SK-N-SH (cell line): ENCODE measurements at regions not wholly inside any gene's neighbourhood (a gene's known extent, or its start where the extent isn't known, plus 50 kb on each side); places are given as distances from the start of the nearest gene placed in this dataset.

Experiments
- CTCF ChIA-PET: fragments of 300-600, 350-600 bp; formaldehyde crosslinking; extraction: SDS; loops from one replicate; lab custom pipeline; 2021; lab: Yijun Ruan, JAX
- POLR2A ChIA-PET: fragments of 350-600 bp; sonication (Branson Sonifier 250); formaldehyde crosslinking; extraction: SDS; loops from one replicate; lab custom pipeline; 2020; ENCODE audit warnings: antibody characterized with exemption, inconsistent platforms; lab: Yijun Ruan, JAX
- DNase-seq: peaks from one replicate; pipeline ENCODE4 v3.0.0; 2012
- H2AFZ ChIP-seq: fragments of 200-600 bp; sonication (generic); 2 replicates; pipeline ENCODE4 v1.8.1; 2016; ENCODE audit warnings: antibody characterized with exemption, mild to moderate bottlenecking, low read depth
- H3F3A ChIP-seq: fragments of 200-600 bp; sonication (generic); replicated peaks from 2 replicates; pipeline ENCODE3; 2016; ENCODE audit warnings: antibody characterized with exemption, mild to moderate bottlenecking; ENCODE audit not compliant: insufficient read depth
- H3K27ac ChIP-seq, 2 experiments: fragments of 200-500 bp in 1 of 2; fragments of 200-600 bp in 1 of 2; sonication (Bioruptor generic) in 1 of 2; sonication (generic), shearing (Covaris generic) in 1 of 2; 2 replicates each; pipeline versions ENCODE4 v1.5.1 to v1.6.1; 2014 to 2016; ENCODE audit warnings: low read depth in 2 of 2, inconsistent platforms in 1 of 2, low read length in 1 of 2, mild to moderate bottlenecking in 1 of 2, mixed read lengths in 1 of 2
- H3K27me3 ChIP-seq: fragments of 200-600 bp; sonication (generic), shearing (Covaris generic); 2 replicates; pipeline ENCODE4 v1.6.1; 2016; ENCODE audit warnings: mixed run types; ENCODE audit not compliant: insufficient read depth
- H3K36me3 ChIP-seq, 2 experiments: fragments of 200-500 bp in 1 of 2; fragments of 200-600 bp in 1 of 2; sonication (Bioruptor generic) in 1 of 2; sonication (generic) in 1 of 2; replicated peaks in 1 of 2; 2 replicates each; pipeline versions ENCODE3 to v1.5.1; 2014 to 2016; ENCODE audit warnings: low read length in 1 of 2, mild to moderate bottlenecking in 1 of 2; ENCODE audit not compliant: insufficient read depth in 2 of 2, control insufficient read depth in 1 of 2
- H3K4me1 ChIP-seq, 2 experiments: fragments of 200-500 bp in 1 of 2; fragments of 200-600 bp in 1 of 2; sonication (Bioruptor generic) in 1 of 2; sonication (generic), shearing (Covaris generic) in 1 of 2; 2 replicates each; pipeline versions ENCODE4 v1.5.1 to v1.6.1; 2014 to 2016; ENCODE audit warnings: low read depth in 1 of 2, low read length in 1 of 2, mixed run types in 1 of 2; ENCODE audit not compliant: insufficient read depth in 2 of 2, control insufficient read depth in 1 of 2
- H3K4me2 ChIP-seq: fragments of 200-600 bp; sonication (generic), shearing (Covaris generic); 2 replicates; pipeline ENCODE4 v1.6.1; 2017; ENCODE audit warnings: mixed run types
- H3K4me3 ChIP-seq, 2 experiments: fragments of 200-500 bp in 1 of 2; fragments of 200-600 bp in 1 of 2; sonication (Bioruptor generic) in 1 of 2; sonication (generic), shearing (Covaris generic) in 1 of 2; 2 replicates each; pipeline versions ENCODE4 v1.5.1 to v1.8.1; 2014 to 2016; ENCODE audit warnings: low read depth in 2 of 2, inconsistent platforms in 1 of 2, low read length in 1 of 2, mild to moderate bottlenecking in 1 of 2, mixed read lengths in 1 of 2, moderate library complexity in 1 of 2
- H3K79me2 ChIP-seq: fragments of 200-600 bp; sonication (generic); 2 replicates; pipeline ENCODE4 v1.8.1; 2017; ENCODE audit warnings: mild to moderate bottlenecking; ENCODE audit not compliant: insufficient read depth
- H3K9ac ChIP-seq: fragments of 200-600 bp; sonication (generic); 2 replicates; pipeline ENCODE4 v1.6.1; 2017; ENCODE audit warnings: mixed run types
- H3K9me2 ChIP-seq: fragments of 200-600 bp; sonication (generic); 2 replicates; pipeline ENCODE4 v1.6.1; 2017; ENCODE audit warnings: mixed run types
- H3K9me3 ChIP-seq: fragments of 200-600 bp; sonication (generic); 2 replicates; pipeline ENCODE4 v1.6.1; 2017; ENCODE audit warnings: mixed run types, mild to moderate bottlenecking, moderate library complexity
- H4K20me1 ChIP-seq: fragments of 200-600 bp; sonication (generic); 2 replicates; pipeline ENCODE4 v1.6.1; 2017; ENCODE audit warnings: mild to moderate bottlenecking, mixed run types; ENCODE audit not compliant: insufficient read depth
- CHD2 ChIP-seq: fragments of 150-350 bp; IDR thresholded peaks from 2 replicates; pipeline ENCODE4 v1.6.1; 2018; ENCODE audit warnings: low read length; ENCODE audit not compliant: partially characterized antibody
- CTCF ChIP-seq: fragments of 200-600 bp; sonication (generic); IDR thresholded peaks from 2 replicates; pipeline ENCODE4 v1.6.1; 2017; ENCODE audit warnings: antibody characterized with exemption, mild to moderate bottlenecking, moderate library complexity
- GATA2 ChIP-seq: sonication (generic); formaldehyde crosslinking; IDR thresholded peaks from 2 replicates; pipeline ENCODE4 v1.5.0; 2020; ENCODE audit warnings: mild to moderate bottlenecking, missing genetic modification reagents
- MEF2A ChIP-seq: IDR thresholded peaks from 2 replicates; pipeline ENCODE4 v1.4.0; 2012; ENCODE audit warnings: low read depth, borderline replicate concordance
- PBX3 ChIP-seq: IDR thresholded peaks from 2 replicates; pipeline ENCODE4; 2012
- SIN3A ChIP-seq: IDR thresholded peaks from 2 replicates; pipeline ENCODE4 v1.6.1; 2012; ENCODE audit warnings: low read depth, mild to moderate bottlenecking, low read length, moderate library complexity, borderline replicate concordance
- ZBTB33 ChIP-seq: IDR thresholded peaks from 2 replicates; pipeline ENCODE4 v1.4.0; 2012; ENCODE audit warnings: low read depth, borderline replicate concordance
- WGBS: methylation state at CpG from one replicate; pipeline ENCODE4 v1.1.6; 2017; ENCODE audit warnings: low lambda C conversion rate; 5-methylcytosine and 5-hydroxymethylcytosine counted together

- Histone ChIP-seq H3K9ac (no peak overlapping the region), H3K9me3 (no peaks in the 10 kb centered on the region), H3K4me3 (no peak overlapping the region), H3K4me2 (no peak overlapping the region), H3K27ac (no peak overlapping the region), H3K36me3 (no peaks in the 10 kb centered on the region), H4K20me1 (no peaks in the 10 kb centered on the region), H2AFZ (no peak overlapping the region), H3K9me2 (no peaks in the 10 kb centered on the region), H3K27me3 (no peaks in the 10 kb centered on the region), H3F3A (no peaks in the 10 kb centered on the region), H3K79me2 (peaks cover 16% of the 10 kb centered on the region), H3K4me1 (no peaks in the 10 kb centered on the region; a peak in 1 of 4 replicates)
- POLR2A ChIA-PET: no interaction called here
- WGBS: 96% methylated on average over 2 of the region's 2 CpGs
- no peak for TF ChIP-seq CHD2
- no peak for TF ChIP-seq MEF2A
- no peak for TF ChIP-seq CTCF
- no peak for DNase-seq
- CTCF ChIA-PET: interaction anchor here (0.9 to 1.0 kb wide), 2 partner anchors 9 to 27 kb away, joined by 3 read pairs; no protein-coding TSS in a partner anchor
Measured at GRCh38 chr17:72492494-72492893, 371.7 kb downstream of the SOX9 start.

GRCh38 chr17:72492941-72493340, 372.1 kb downstream of the SOX9 start:
- Histone ChIP-seq H3K36me3 (no peaks in the 10 kb centered on the region), H2AFZ (no peak overlapping the region), H4K20me1 (no peaks in the 10 kb centered on the region), H3K4me1 (no peaks in the 10 kb centered on the region; a peak in 1 of 4 replicates), H3K4me2 (no peak overlapping the region), H3K9ac (no peak overlapping the region), H3K9me3 (no peaks in the 10 kb centered on the region), H3K27ac (no peak overlapping the region), H3K27me3 (no peaks in the 10 kb centered on the region), H3F3A (no peaks in the 10 kb centered on the region), H3K9me2 (no peaks in the 10 kb centered on the region), H3K79me2 (peaks cover 16% of the 10 kb centered on the region), H3K4me3 (no peak overlapping the region)
- DNase-seq: no peak
- CTCF ChIA-PET: interaction anchor here (0.9 to 1.0 kb wide), 2 partner anchors 8 to 27 kb away, joined by 3 read pairs; no protein-coding TSS in a partner anchor
- TF ChIP-seq GATA2 (no peak), SIN3A (no peak), CHD2 (no peak), PBX3 (no peak), ZBTB33 (no peak)
- 80% methylated on average over 5 of the region's 5 CpGs for WGBS
- POLR2A ChIA-PET: no interaction called here
